Activated T-cell treated with anti-CD3 and anti-CD28 coated beads, Interleukin-2, amount 50 U/mL, for 4 hours (primary cell): ENCODE measurements at regions not wholly inside any gene's neighbourhood (a gene's known extent, or its start where the extent isn't known, plus 50 kb on each side); places are given as distances from the start of the nearest gene placed in this dataset.

Experiments used
- ATAC-seq, 2 donors: fragments of 200-7000 bp; cut with Tn5 transposase; one replicate each; pipeline ENCODE4 v1.10.0; 2021
- DNase-seq: peaks from one replicate; pipeline ENCODE4 v3.0.0-alpha.2; 2020
- H3K27me3 Mint-ChIP-seq: one replicate; pipeline ENCODE4 v1.8.0; 2021; ENCODE audit warnings: low read depth, mixed read lengths
- H3K36me3 Mint-ChIP-seq: one replicate; pipeline ENCODE4 v1.8.0; 2022; ENCODE audit warnings: mixed read lengths; ENCODE audit not compliant: insufficient read depth
- H3K4me1 Mint-ChIP-seq: one replicate; pipeline ENCODE4 v1.8.0; 2021; ENCODE audit warnings: low read depth, mixed read lengths
- H3K4me3 Mint-ChIP-seq: one replicate; pipeline ENCODE4 v1.8.0; 2021; ENCODE audit warnings: mild to moderate bottlenecking, moderate library complexity, mixed read lengths
- H3K9me3 Mint-ChIP-seq: one replicate; pipeline ENCODE4 v1.8.0; 2021; ENCODE audit warnings: mixed read lengths

- Mint-ChIP-seq H3K4me1 (no peaks in the 10 kb centered on the region), H3K27me3 (no peaks in the 10 kb centered on the region), H3K4me3 (no peak overlapping the region), H3K36me3 (no peaks in the 10 kb centered on the region), H3K9me3 (peaks cover 16% of the 10 kb centered on the region)
- ATAC-seq: no peak
- DNase-seq: no peak
Observed at GRCh38 chr16:76213860-76214259, 63.3 kb upstream of the CNTNAP4 start.

- ATAC-seq (no peak), DNase-seq (no peak)
- Mint-ChIP-seq H3K27me3 (no peaks in the 10 kb centered on the region), H3K36me3 (no peaks in the 10 kb centered on the region), H3K9me3 (peaks cover 19% of the 10 kb centered on the region), H3K4me1 (no peaks in the 10 kb centered on the region), H3K4me3 (no peak overlapping the region)
Observed at GRCh38 chr16:76214856-76215255, 62.3 kb upstream of the CNTNAP4 start.

- Mint-ChIP-seq H3K36me3 (no peaks in the 10 kb centered on the region), H3K4me1 (no peaks in the 10 kb centered on the region), H3K27me3 (no peaks in the 10 kb centered on the region), H3K4me3 (no peak overlapping the region), H3K9me3 (peaks cover 4% of the 10 kb centered on the region)
- ATAC-seq (no peak), DNase-seq (no peak)
Observed at GRCh38 chr16:76222087-76222486, 55.1 kb upstream of the CNTNAP4 start.

- Mint-ChIP-seq H3K4me3 (no peak overlapping the region), H3K9me3 (peaks cover 4% of the 10 kb centered on the region), H3K4me1 (no peaks in the 10 kb centered on the region), H3K27me3 (no peaks in the 10 kb centered on the region), H3K36me3 (no peaks in the 10 kb centered on the region)
- ATAC-seq (no peak), DNase-seq (no peak)
Observed at GRCh38 chr16:76222853-76223252, 54.3 kb upstream of the CNTNAP4 start.

GRCh38 chr16:76226011-76226410 lies 51.2 kb upstream of the CNTNAP4 start:
- Mint-ChIP-seq H3K9me3 (peaks cover 8% of the 10 kb centered on the region), H3K36me3 (no peaks in the 10 kb centered on the region), H3K4me1 (no peaks in the 10 kb centered on the region), H3K27me3 (no peaks in the 10 kb centered on the region), H3K4me3 (no peak overlapping the region)
- ATAC-seq: no peak
- DNase-seq: no peak

- no peaks in the 10 kb centered on the region for H3K27me3 Mint-ChIP-seq
- no peak overlapping the region for H3K4me3 Mint-ChIP-seq
- ATAC-seq: no peak
- peaks cover 10% of the 10 kb centered on the region for H3K9me3 Mint-ChIP-seq
- DNase-seq: no peak
- no peaks in the 10 kb centered on the region for H3K4me1 Mint-ChIP-seq
- no peaks in the 10 kb centered on the region for H3K36me3 Mint-ChIP-seq
Observed at GRCh38 chr16:76226481-76226880, 50.7 kb upstream of the CNTNAP4 start.
